Loucy (cell line): ENCODE measurements at regions not wholly inside any gene's neighbourhood (a gene's known extent, or its start where the extent isn't known, plus 50 kb on each side); places are given as distances from the start of the nearest gene placed in this dataset.

Source experiments
- H2AFZ ChIP-seq: fragments of 200-600 bp; sonication (generic); 2 replicates; pipeline ENCODE4 v1.6.0; 2016; ENCODE audit warnings: antibody characterized with exemption, mild to moderate bottlenecking, low read length, moderate library complexity
- H3F3A ChIP-seq: fragments of 200-600 bp; 2 replicates; pipeline ENCODE4 v1.6.0; 2016; ENCODE audit warnings: antibody characterized with exemption, low read depth, mild to moderate bottlenecking
- H3K27me3 ChIP-seq: fragments of 200-600 bp; sonication (generic); 2 replicates; pipeline ENCODE4 v1.6.1; 2014; ENCODE audit warnings: low read length, mild to moderate bottlenecking; ENCODE audit not compliant: insufficient read depth, poor library complexity, severe bottlenecking
- H3K36me3 ChIP-seq: fragments of 200-600 bp; sonication (generic); 2 replicates; pipeline ENCODE4 v1.6.1; 2016; ENCODE audit warnings: low read length; ENCODE audit not compliant: insufficient read depth
- H3K4me1 ChIP-seq: fragments of 200-600 bp; sonication (generic); 2 replicates; pipeline ENCODE4 v1.5.1; 2014; ENCODE audit warnings: low read length, mild to moderate bottlenecking; ENCODE audit not compliant: insufficient read depth, poor library complexity, severe bottlenecking
- H3K4me2 ChIP-seq: fragments of 200-600 bp; sonication (generic); 2 replicates; pipeline ENCODE4 v1.6.0; 2014; ENCODE audit warnings: antibody characterized with exemption, low read length, low read depth, mild to moderate bottlenecking; ENCODE audit not compliant: poor library complexity, severe bottlenecking
- H3K4me3 ChIP-seq: fragments of 200-600 bp; sonication (generic); 2 replicates; pipeline ENCODE4 v1.5.1; 2014; ENCODE audit warnings: low read length, mild to moderate bottlenecking, mixed read lengths; ENCODE audit not compliant: poor library complexity, severe bottlenecking
- H3K79me2 ChIP-seq: fragments of 200-600 bp; sonication (generic); 2 replicates; pipeline ENCODE4 v1.6.1; 2014; ENCODE audit warnings: low read length; ENCODE audit not compliant: insufficient read depth
- H3K9ac ChIP-seq: fragments of 200-600 bp; sonication (generic); 2 replicates; pipeline ENCODE4 v1.6.0; 2014; ENCODE audit warnings: mild to moderate bottlenecking, low read depth, low read length, moderate library complexity; ENCODE audit not compliant: poor library complexity, severe bottlenecking
- H3K9me2 ChIP-seq: fragments of 200-600 bp; sonication (generic); replicated peaks from 2 replicates; pipeline ENCODE4 v1.6.1; 2016; ENCODE audit warnings: low read depth, low read length, mixed read lengths
- H3K9me3 ChIP-seq: fragments of 200-600 bp; sonication (generic); 2 replicates; pipeline ENCODE4 v1.6.1; 2014; ENCODE audit warnings: mild to moderate bottlenecking, antibody characterized with exemption, low read length, low read depth; ENCODE audit not compliant: insufficient read depth
- H4K20me1 ChIP-seq: fragments of 200-600 bp; sonication (generic); 2 replicates; pipeline ENCODE4 v1.6.0; 2014; ENCODE audit warnings: antibody characterized with exemption, low read length, mild to moderate bottlenecking; ENCODE audit not compliant: insufficient read depth, poor library complexity, severe bottlenecking
- EZH2phosphoT487 ChIP-seq: fragments of 200-600 bp; IDR thresholded peaks from 2 replicates; pipeline ENCODE4 v1.6.1; 2018; ENCODE audit warnings: antibody characterized with exemption, mild to moderate bottlenecking, moderate library complexity, borderline replicate concordance
- TF ChIP-seq, protein P1 (sequence below): fragments of 200-600 bp; sonication (generic); conservative IDR thresholded peaks from 2 replicates; pipeline ENCODE4 v1.5.1; 2014; ENCODE audit warnings: mild to moderate bottlenecking, antibody characterized with exemption, low read length

DNA sequence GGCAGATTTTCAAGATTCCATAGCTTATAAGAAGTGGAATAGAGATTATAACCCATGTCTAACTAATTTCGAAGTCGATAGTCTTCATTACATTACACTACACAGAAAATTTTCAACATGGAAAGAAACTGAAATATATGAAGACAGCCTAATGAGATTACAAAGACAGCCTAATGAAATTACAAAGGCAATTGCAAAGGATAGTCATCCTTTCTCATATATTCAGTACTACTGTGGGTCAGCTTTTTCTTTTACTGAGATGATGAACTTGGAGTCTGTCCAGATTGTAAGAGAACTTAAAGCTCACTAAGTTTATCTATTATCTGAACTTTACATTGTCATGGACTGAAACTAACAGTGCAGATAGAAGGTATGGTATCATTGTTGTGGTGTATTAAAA, 304.4 kb upstream of the MBL2 start:
- no peaks in the 10 kb centered on the region for H3K79me2 ChIP-seq
- H3F3A ChIP-seq, result no peaks in the 10 kb centered on the region
- H4K20me1 ChIP-seq, result no peaks in the 10 kb centered on the region
- H3K9me3 ChIP-seq, result no peaks in the 10 kb centered on the region
- TF ChIP-seq, protein P1, sequence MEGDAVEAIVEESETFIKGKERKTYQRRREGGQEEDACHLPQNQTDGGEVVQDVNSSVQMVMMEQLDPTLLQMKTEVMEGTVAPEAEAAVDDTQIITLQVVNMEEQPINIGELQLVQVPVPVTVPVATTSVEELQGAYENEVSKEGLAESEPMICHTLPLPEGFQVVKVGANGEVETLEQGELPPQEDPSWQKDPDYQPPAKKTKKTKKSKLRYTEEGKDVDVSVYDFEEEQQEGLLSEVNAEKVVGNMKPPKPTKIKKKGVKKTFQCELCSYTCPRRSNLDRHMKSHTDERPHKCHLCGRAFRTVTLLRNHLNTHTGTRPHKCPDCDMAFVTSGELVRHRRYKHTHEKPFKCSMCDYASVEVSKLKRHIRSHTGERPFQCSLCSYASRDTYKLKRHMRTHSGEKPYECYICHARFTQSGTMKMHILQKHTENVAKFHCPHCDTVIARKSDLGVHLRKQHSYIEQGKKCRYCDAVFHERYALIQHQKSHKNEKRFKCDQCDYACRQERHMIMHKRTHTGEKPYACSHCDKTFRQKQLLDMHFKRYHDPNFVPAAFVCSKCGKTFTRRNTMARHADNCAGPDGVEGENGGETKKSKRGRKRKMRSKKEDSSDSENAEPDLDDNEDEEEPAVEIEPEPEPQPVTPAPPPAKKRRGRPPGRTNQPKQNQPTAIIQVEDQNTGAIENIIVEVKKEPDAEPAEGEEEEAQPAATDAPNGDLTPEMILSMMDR, result no peak
- TF ChIP-seq EZH2phosphoT487, result no peak
- no peaks in the 10 kb centered on the region for H3K9me2 ChIP-seq
- H3K27me3 ChIP-seq, result no peaks in the 10 kb centered on the region
- H3K9ac ChIP-seq, result no peak overlapping the region
- H3K4me3 ChIP-seq, result no peak overlapping the region
- no peaks in the 10 kb centered on the region for H3K36me3 ChIP-seq
- H2AFZ ChIP-seq, result no peak overlapping the region
- no peak overlapping the region for H3K4me2 ChIP-seq
- no peaks in the 10 kb centered on the region for H3K4me1 ChIP-seq

DNA sequence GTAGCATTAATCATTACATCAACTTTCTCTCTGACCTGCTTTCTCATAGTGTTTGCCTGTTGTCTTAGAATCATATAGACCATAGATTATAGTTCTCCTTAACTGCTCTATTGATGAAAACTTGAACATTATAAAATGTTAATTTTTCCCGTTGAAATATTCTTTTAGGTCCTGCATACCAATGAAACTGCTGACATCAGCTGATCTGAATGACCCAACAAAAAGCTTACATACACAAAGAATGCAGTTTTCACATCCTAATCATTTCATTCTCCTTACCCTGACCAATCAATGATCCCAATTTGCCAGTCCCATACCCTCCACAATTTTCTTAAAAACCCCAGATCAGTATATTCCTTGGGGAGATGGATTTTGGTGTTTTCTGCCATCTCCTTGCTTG, 302.9 kb upstream of the MBL2 start:
- Histone ChIP-seq H3K4me1 (no peaks in the 10 kb centered on the region), H4K20me1 (no peaks in the 10 kb centered on the region), H3K4me2 (no peak overlapping the region), H3K27me3 (no peaks in the 10 kb centered on the region), H3K9me2 (no peaks in the 10 kb centered on the region), H2AFZ (no peak overlapping the region), H3K36me3 (no peaks in the 10 kb centered on the region), H3F3A (no peaks in the 10 kb centered on the region), H3K79me2 (no peaks in the 10 kb centered on the region), H3K9ac (no peak overlapping the region), H3K4me3 (no peak overlapping the region), H3K9me3 (no peaks in the 10 kb centered on the region)
- TF ChIP-seq, protein P1, result no peak
- TF ChIP-seq EZH2phosphoT487, result no peak

DNA sequence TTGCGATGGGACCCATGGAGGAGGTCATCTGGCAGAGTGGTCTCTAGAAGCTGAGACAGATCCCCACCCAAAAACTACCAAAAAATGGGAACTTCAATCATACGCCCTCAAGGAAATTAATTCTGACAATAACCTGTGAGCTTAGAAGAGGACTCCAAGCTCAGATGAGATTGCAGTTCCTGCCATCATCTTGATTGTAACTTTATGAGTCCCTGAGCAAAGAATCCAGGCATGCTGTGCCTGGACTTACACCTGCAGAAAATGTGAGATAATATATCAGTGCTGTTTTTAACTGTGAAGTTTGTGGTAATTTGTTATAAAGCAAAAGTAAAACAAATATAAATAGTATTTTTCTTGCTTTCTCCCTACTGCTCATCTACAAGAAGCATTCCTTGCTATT, 299.6 kb upstream of the MBL2 start:
- Histone ChIP-seq H3F3A (no peaks in the 10 kb centered on the region), H3K9ac (no peak overlapping the region), H3K4me1 (no peaks in the 10 kb centered on the region), H2AFZ (no peak overlapping the region), H3K4me3 (no peak overlapping the region), H4K20me1 (no peaks in the 10 kb centered on the region), H3K9me2 (no peaks in the 10 kb centered on the region), H3K27me3 (no peaks in the 10 kb centered on the region), H3K4me2 (no peak overlapping the region), H3K9me3 (no peaks in the 10 kb centered on the region), H3K79me2 (no peaks in the 10 kb centered on the region), H3K36me3 (no peaks in the 10 kb centered on the region)
- TF ChIP-seq, protein P1, result no peak
- no peak for TF ChIP-seq EZH2phosphoT487
